ENCODE measurements at regions not wholly inside any gene's neighbourhood (a gene's known extent, or its start where the extent isn't known, plus 50 kb on each side); places are given as distances from the start of the nearest gene placed in this dataset.

DNA sequence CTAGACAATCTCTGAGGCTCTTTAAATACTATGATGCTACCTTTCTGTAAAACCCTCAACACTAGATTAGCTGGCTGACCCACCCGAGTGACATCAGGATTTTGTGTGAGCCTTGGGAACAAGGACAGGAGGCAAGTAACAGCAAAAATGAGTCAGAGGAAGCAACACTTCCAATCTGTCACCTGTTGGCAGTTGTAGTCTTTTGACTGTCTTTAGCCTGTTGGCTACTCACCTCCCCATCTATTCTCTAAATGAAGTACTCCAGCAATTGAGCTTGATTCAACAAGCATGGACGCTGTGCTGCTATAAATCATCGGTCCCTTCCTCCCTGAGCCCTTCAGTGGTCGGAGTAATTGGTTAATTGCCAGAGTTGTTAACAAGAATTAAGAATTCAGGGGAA lies 898.7 kb downstream of the BCL11A start:
- Histone ChIP-seq H4K8ac (ENCODE audit: extremely low read depth, insufficient read depth, low read length) (no peak overlapping the region), H3K56ac (replicated peaks; ENCODE audit: insufficient read length, low read depth, low read length) (no peak overlapping the region), H3K4me2 (ENCODE audit: insufficient read depth in 1 of 2, low read depth in 2 of 2, low read length in 2 of 2) (no peak overlapping the region), H4K5ac (ENCODE audit: insufficient read length, low read depth, low read length) (no peak overlapping the region), H3K4ac (replicated peaks; ENCODE audit: insufficient read length, low read depth, low read length) (no peak overlapping the region), H3K4me3 (ENCODE audit: extremely low read depth in 1 of 4, insufficient read depth in 2 of 4, low read depth in 3 of 4, low read length in 4 of 4) (no peak overlapping the region), H3K27me3 (replicated peaks in 1 of 4; ENCODE audit: control insufficient read depth in 3 of 4, extremely low read depth in 1 of 4, insufficient read depth in 3 of 4, low read length in 3 of 4) (no peaks in the 10 kb centered on the region), H2BK5ac (ENCODE audit: low read depth, low read length) (no peak overlapping the region), H3K9me3 (ENCODE audit: insufficient read depth in 2 of 2, low read depth in 1 of 2, low read length in 1 of 2) (no peaks in the 10 kb centered on the region), H3K14ac (ENCODE audit: insufficient read length) (no peak overlapping the region), H3K27ac (ENCODE audit: low read depth, low read length) (no peak overlapping the region), H4K20me1 (replicated peaks in 1 of 2; ENCODE audit: control insufficient read depth in 1 of 2, insufficient read depth in 2 of 2, low read length in 2 of 2) (no peaks in the 10 kb centered on the region), H2AK5ac (ENCODE audit: low read depth, low read length) (no peak overlapping the region), H2BK15ac (ENCODE audit: low read length) (no peak overlapping the region), H3K79me1 (ENCODE audit: low read depth, low read length) (no peaks in the 10 kb centered on the region), H3K23ac (ENCODE audit: insufficient read length) (no peak overlapping the region), H3K4me1 (replicated peaks in 1 of 4; ENCODE audit: control insufficient read depth in 3 of 4, insufficient read depth in 4 of 4, low read length in 3 of 4) (peaks cover 0 to 3% (median 0%) of the 10 kb centered on the region in 4 experiments; a peak in 1 of 7 replicates), H3K18ac (ENCODE audit: extremely low read depth, low read length) (no peak overlapping the region), H2BK120ac (replicated peaks; ENCODE audit: low read depth, low read length) (no peak overlapping the region), H3K9ac (replicated peaks in 1 of 4; ENCODE audit: extremely low read depth in 1 of 4, low read depth in 3 of 4, low read length in 3 of 4) (peak overlapping the region in 1 of 4 experiments; percentile 34; a peak in 1 of 7 replicates), H2BK12ac (ENCODE audit: low read depth, low read length) (no peak overlapping the region), H3K36me3 (ENCODE audit: control insufficient read depth in 2 of 4, insufficient read depth in 4 of 4, low read length in 3 of 4) (no peaks in the 10 kb centered on the region), H3K23me2 (ENCODE audit: low read depth, low read length) (no peaks in the 10 kb centered on the region), H2BK20ac (ENCODE audit: low read length) (no peak overlapping the region), H2AFZ (ENCODE audit: low read length) (no peak overlapping the region), H4K91ac (replicated peaks; ENCODE audit: insufficient read length, low read length) (no peak overlapping the region), H3K79me2 (ENCODE audit: control insufficient read depth in 1 of 2, insufficient read depth in 2 of 2, low read length in 2 of 2) (no peaks in the 10 kb centered on the region)
- FAIRE-seq (no peak), DNase-seq (ENCODE audit: low read depth in 1 of 2, low spot score in 2 of 2) (no peak)
- 76% methylated on average over 4 of the region's 4 CpGs; no CpG with 5 or more reads in 1 of the 2 experiments for WGBS, 2 experiments (ENCODE audit: extremely low coverage in 1 of 2, insufficient coverage in 1 of 2, insufficient read length in 1 of 2, insufficient replicate concordance in 2 of 2, low coverage in 1 of 2, low lambda C conversion rate in 2 of 2, missing lambda C conversion rate in 1 of 2)
- POLR2A ChIA-PET (ENCODE audit: partially characterized antibody): no interaction called here
- CTCF ChIA-PET (ENCODE audit: partially characterized antibody): no interaction called here
- TF ChIP-seq GTF2F1 (IDR thresholded peaks at IDR 0.05; ENCODE audit: borderline replicate concordance, low read depth, low read length): no peak
- no peak for TF ChIP-seq RXRA (IDR thresholded peaks at IDR 0.05; ENCODE audit: insufficient read depth, low read depth, low read length)
- TF ChIP-seq EP300 (IDR thresholded peaks at IDR 0.05; ENCODE audit: borderline replicate concordance in 1 of 2, low read depth in 2 of 2, low read length in 2 of 2): no peak
- TF ChIP-seq SIX5 (IDR thresholded peaks at IDR 0.05; ENCODE audit: low read depth, low read length): no peak
- no peak for TF ChIP-seq SP1 (IDR thresholded peaks at IDR 0.05; ENCODE audit: low read depth, low read length)
- TF ChIP-seq SRF (IDR thresholded peaks at IDR 0.05; ENCODE audit: low read depth, low read length): no peak
- no peak for TF ChIP-seq BACH1 (IDR thresholded peaks at IDR 0.05; ENCODE audit: low read length)
